ENCODE measurements at regions not wholly inside any gene's neighbourhood (a gene's known extent, or its start where the extent isn't known, plus 50 kb on each side); places are given as distances from the start of the nearest gene placed in this dataset.

GRCh38 chr3:76753599-76753998 lies 286.3 kb upstream of the ROBO2 start:
- TF ChIP-seq SUZ12 (IDR thresholded peaks at IDR 0.05; ENCODE audit: unreplicated experiment) (no peak), SIN3A (IDR thresholded peaks at IDR 0.05; ENCODE audit: low read depth, low read length) (no peak), ZNF24 (IDR thresholded peaks at IDR 0.05) (no peak), RAD21 (IDR thresholded peaks at IDR 0.05; ENCODE audit: insufficient read depth, low read depth, low read length) (no peak; the same call in 1 of the 2 replicates), POLR2AphosphoS5 (IDR thresholded peaks at IDR 0.05; ENCODE audit: low read length) (no peak), POLR2A (IDR thresholded peaks at IDR 0.05; ENCODE audit: low read depth, low read length) (no peak), TBL1XR1 (IDR thresholded peaks at IDR 0.05; ENCODE audit: low read depth, low read length) (no peak), RAD51 (IDR thresholded peaks at IDR 0.05) (no peak), RBBP5 (conservative IDR thresholded peaks at IDR 0.05) (no peak)
- TF ChIP-seq, protein P1, sequence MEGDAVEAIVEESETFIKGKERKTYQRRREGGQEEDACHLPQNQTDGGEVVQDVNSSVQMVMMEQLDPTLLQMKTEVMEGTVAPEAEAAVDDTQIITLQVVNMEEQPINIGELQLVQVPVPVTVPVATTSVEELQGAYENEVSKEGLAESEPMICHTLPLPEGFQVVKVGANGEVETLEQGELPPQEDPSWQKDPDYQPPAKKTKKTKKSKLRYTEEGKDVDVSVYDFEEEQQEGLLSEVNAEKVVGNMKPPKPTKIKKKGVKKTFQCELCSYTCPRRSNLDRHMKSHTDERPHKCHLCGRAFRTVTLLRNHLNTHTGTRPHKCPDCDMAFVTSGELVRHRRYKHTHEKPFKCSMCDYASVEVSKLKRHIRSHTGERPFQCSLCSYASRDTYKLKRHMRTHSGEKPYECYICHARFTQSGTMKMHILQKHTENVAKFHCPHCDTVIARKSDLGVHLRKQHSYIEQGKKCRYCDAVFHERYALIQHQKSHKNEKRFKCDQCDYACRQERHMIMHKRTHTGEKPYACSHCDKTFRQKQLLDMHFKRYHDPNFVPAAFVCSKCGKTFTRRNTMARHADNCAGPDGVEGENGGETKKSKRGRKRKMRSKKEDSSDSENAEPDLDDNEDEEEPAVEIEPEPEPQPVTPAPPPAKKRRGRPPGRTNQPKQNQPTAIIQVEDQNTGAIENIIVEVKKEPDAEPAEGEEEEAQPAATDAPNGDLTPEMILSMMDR (IDR thresholded peaks at IDR 0.05 in 2 of 3, conservative IDR thresholded peaks at IDR 0.05 in 1 of 3; ENCODE audit: control insufficient read depth in 2 of 3, extremely low read depth in 1 of 3, insufficient read depth in 1 of 3, low read depth in 3 of 3, low read length in 3 of 3) = no peak; a peak in 1 of 6 replicates
